ENCODE measurements at regions not wholly inside any gene's neighbourhood (a gene's known extent, or its start where the extent isn't known, plus 50 kb on each side); places are given as distances from the start of the nearest gene placed in this dataset.

DNA sequence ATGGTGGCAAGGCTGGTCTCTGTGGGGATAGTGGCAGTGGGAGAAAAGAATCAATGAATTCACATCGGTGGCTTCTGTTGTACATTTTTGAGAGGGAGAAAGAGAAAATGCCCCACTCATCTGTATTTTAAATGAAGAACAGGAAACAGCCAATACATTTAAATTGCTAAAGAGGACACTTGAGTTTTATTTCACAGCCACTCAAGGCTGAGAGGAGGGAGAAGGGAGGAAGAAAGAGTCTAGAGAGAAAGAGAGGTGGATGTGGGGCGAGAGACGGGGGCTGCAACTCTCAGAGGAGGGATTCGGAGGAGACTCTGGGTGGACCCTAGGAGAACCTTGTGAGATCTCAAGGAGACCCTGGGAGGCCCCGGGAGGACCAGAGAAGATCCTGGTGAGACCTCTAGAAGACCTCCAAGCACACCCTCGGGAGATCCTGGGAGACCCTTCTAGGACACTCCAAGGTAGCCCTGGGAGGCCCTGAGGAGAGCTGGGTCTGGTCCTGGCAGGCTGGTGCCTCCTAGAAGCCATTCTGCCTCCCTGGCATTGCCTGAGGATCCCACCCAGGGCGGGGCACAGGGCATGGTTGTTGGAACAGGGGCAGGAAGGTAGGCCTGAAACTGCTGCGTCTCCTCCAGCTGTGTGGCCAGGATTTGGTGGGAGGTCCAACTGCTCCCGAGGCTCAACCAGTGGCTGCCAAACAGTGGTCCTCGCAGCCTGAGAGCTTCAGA lies 91.0 kb upstream of the SHISAL1 start:
- DNase-seq (ENCODE audit: low read depth in 4 of 4, low spot score in 2 of 4): no peak

DNA sequence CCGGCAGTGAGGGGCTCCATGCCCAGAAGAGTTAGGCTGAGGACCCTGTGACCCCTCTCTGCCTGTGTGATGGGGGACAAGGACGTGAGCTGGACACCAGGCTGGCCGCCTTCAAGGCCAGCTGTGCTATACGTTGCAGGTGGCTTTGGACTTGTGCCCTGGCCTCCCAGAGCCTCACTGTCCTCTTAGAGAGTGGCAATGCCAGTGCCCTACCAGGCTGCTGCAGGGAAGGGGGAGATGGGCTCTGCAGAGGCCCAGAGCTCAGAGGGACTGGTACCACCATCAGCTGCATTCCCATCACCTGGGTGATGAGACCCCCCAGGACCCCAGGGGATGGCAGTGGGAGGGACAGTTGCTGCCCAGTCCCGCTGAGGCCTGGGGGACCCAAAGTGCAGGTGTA lies 90.4 kb upstream of the SHISAL1 start:
- DNase-seq (ENCODE audit: low read depth in 4 of 4, low spot score in 2 of 4): no peak

GRCh38 chr22:44402196-44403111 lies 89.7 kb upstream of the SHISAL1 start:
- no peak for DNase-seq (ENCODE audit: low read depth in 4 of 4, low spot score in 2 of 4)

DNA sequence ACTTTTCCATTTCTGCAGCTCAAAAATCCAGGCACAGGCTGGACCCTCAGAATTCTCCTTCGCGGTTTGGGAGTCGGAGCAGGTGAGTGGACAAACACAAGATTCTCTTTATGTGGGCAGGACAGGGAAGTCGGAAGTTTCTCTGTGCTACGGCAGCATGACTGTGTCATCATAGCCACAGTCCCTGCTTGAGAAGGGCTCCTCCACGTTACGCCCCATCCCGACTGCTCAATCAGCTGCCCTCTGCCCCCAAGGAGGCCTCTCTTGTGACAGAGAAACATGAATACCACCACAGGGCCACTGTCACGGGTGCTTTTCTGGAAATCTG lies 89.0 kb upstream of the SHISAL1 start:
- DNase-seq (ENCODE audit: low read depth in 4 of 4, low spot score in 2 of 4): no peak

DNA sequence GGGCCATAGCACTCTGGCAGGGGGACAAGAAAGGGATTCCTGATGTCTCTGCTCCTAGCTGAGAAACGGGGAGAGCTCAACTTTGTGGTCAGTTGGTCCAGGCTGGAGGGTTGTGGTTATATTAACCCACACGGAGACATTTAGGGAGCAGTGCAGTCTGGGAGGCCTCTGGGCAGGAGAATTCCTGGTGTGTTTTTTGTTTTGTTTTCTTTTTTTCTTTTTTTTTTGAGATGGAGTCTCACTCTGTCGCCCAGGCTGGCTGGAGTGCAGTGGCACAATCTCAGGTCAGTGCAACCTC lies 88.0 kb upstream of the SHISAL1 start:
- DNase-seq (ENCODE audit: low read depth in 4 of 4, low spot score in 2 of 4): no peak

GRCh38 chr22:44399906-44400762 lies 87.4 kb upstream of the SHISAL1 start:
- no peak for DNase-seq (ENCODE audit: low read depth in 4 of 4, low spot score in 2 of 4)

GRCh38 chr22:44398856-44399837 lies 86.4 kb upstream of the SHISAL1 start:
- DNase-seq (ENCODE audit: low read depth in 4 of 4, low spot score in 2 of 4): no peak

- DNase-seq (ENCODE audit: low read depth in 4 of 4, low spot score in 2 of 4): no peak
Observed at GRCh38 chr22:44396727-44397722, 84.3 kb upstream of the SHISAL1 start.

- no peak for DNase-seq (ENCODE audit: low read depth in 4 of 4, low spot score in 2 of 4)
Observed at GRCh38 chr22:44396021-44396726, 83.4 kb upstream of the SHISAL1 start.

DNA sequence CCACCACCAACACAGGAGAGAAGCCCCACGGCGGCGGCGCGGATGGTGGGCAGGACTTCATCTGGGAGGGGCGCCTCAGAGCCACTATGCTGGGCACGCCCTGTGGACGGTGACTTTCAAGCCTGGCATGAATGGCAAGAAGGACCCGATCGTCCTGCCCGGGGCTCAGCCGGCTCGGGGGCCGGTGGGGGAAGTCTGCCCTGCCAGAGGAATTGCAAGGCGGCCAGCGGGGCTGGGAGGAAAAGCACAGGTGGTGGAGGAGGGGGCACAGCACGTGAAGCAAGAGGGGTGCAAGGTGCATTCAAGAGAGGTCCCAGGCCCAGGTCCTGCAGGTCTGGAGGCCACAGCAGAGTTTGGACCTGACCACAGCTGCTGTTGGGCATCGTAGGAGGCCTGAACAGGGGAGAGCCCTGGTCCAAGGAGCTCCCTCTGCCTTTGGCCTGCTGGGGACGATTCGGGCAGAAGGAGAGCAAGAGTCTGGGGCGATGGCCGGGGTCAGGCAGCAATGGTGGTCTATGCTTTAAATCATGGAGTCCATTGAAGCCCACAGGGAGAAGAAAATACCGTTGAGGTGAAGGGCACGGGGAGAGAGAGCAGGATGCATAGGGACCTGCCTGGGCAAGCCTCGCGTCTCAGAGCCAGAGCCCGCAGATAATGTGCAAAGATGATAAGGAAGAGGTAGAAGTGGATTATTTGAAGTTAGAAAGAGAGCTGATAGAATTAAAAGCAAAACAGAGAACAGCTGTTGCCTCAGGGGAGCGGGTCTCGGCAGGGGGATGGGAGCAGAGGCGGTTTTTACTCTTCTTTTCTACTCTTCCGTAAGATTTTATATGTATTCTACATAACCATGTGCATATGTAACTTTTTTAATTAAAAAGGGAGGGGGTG lies 82.6 kb upstream of the SHISAL1 start:
- DNase-seq (ENCODE audit: low read depth in 4 of 4, low spot score in 2 of 4): no peak

- no peak for DNase-seq (ENCODE audit: low read depth in 4 of 4, low spot score in 2 of 4)
Observed at GRCh38 chr22:44394246-44395117, 81.7 kb upstream of the SHISAL1 start.

GRCh38 chr22:44393066-44393465 lies 80.3 kb upstream of the SHISAL1 start:
- DNase-seq (ENCODE audit: low read depth in 4 of 4, low spot score in 2 of 4): no peak

DNA sequence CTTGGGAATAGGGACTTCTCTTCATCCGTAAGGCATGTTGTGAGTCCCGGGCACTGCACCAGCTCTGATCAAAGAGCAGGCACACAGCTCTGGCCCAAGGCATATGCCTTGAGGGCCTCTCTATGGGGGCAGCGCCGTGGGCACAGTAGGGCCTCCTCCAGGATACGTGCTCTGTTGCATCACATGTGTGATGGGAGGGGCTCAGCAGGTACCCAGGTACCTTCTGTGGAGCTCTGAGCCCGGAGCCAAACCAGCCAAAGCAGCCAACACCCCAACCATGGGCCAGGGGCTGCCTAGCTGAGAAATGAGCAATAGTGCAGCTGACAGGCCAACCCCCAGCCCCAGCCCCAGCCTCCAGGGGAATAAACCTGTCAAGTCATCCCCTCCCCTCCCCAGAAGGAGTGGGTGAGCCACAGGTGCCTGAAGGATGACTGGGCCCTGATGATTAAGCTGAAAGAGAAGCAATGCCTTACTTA lies 79.7 kb upstream of the SHISAL1 start:
- DNase-seq (ENCODE audit: low read depth in 4 of 4, low spot score in 2 of 4): no peak

DNA sequence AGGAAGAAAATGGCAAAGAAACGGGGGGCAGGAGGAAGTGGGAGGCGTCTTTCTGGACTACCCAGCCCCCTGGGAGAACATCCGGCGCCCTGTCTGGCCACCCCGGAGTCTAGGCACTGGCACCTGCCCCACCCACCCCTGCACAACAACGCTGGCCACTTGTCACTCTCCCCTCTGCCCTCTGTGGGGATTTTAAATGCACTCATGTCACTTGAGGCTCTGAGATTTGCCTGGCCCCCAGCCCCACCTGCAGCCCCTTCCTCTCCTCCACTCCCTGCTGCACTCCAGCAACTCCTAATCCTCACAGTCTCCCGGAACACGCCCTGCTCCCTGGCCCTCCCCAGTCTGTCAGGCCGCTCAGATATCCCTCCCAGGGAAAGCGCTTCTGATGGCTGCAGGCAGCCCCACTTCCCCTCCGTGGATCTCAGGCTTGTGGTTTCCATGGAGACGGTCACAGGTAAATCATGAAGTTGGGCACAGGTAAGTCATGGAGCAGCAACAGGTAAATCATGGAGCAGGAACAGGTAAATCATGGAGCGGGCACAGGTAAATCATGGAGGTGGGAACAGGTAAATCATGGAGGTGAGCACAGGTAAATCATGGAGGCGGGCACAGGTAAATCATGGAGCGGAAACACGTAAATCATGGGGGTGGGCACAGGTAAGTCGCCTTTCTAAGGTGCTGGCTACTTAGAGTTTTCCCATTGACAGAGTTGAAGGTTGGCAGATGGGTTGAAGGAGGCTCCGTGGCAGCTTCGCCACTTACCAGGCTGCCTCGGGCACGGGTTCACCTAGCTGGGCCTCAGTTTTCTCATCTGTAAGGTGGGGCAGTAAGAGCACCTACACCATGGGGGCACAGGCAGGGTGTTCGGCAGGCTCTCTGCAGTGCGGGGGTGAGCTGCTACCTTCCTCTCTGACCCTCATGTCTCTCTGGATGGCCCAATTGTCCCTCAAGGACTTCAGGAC lies 79.0 kb upstream of the SHISAL1 start:
- DNase-seq (ENCODE audit: low read depth in 4 of 4, low spot score in 2 of 4): no peak

GRCh38 chr22:44391015-44391414 lies 78.3 kb upstream of the SHISAL1 start:
- DNase-seq (ENCODE audit: low read depth in 4 of 4, low spot score in 2 of 4): no peak
